Spleen (tissue), 4 donors: ENCODE measurements at regions not wholly inside any gene's neighbourhood (a gene's known extent, or its start where the extent isn't known, plus 50 kb on each side); places are given as distances from the start of the nearest gene placed in this dataset.

Experiments used
- small RNA-seq, 4 donors: library from RNA; depleted of rRNA; stranded (forward); fragments of <200 nt; gene quantifications; one replicate each; pipeline ENCODE3, GENCODE V24; 2016

Small RNA genes in the stretch of these regions (small RNA-seq; reads per million reads assigned to genes)
- gene AL445647.2 = 0 reads per million in 4 donors
- gene BRK1P2 = 0 reads per million in 4 donors
- 0 to 0.08 (median 0) reads per million in 4 donors for gene RF00212
- gene RNA5SP34 = 0 reads per million in 4 donors
- gene RNU6-75P = 0 reads per million in 4 donors
